HG02852 (cell line): ENCODE measurements at regions not wholly inside any gene's neighbourhood (a gene's known extent, or its start where the extent isn't known, plus 50 kb on each side); places are given as distances from the start of the nearest gene placed in this dataset.

Source experiments
- ATAC-seq: cut with Tn5 transposase; IDR thresholded peaks from one replicate; pipeline ENCODE4 v1.9.1; 2021; ENCODE audit warnings: mild to moderate bottlenecking, moderate library complexity; ENCODE audit not compliant: unreplicated experiment

DNA sequence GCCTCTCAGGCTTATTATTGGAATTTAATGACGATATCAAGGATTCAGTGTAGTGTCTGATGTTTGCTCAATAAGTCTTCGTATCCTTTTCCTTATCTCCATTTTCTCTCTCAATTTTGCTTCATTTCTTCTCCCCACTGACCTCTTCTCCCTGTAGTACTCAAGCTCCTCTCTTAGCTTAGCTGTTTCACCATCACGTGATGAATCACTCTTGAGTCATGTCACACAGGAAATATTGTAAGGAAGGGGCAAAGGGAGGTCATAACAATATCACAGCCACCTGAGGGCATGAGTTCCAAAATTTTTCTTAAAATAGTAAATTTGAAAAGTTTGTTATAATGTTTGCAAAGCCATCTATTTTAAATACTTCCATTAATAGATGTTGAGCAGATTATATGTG lies 392.2 kb upstream of the MARCKS start:
- no peak for ATAC-seq

DNA sequence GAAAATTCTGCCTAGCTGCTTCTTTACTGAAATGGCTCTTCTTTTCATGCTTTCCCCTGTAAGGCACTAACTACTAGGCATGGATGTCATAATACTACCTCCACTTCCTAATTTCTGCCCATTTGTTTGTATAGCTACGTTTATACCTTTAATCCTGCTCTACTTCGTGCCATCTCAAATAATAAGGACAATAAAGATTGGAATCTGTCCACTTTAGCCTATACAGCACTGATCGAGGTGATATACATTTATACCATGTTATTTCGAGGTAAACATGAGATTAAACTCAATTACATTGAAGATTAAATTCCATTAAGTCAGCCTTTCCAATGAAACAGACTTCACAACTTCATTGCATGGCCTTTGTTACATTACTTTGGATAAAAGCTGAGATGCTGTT lies 390.6 kb upstream of the MARCKS start:
- ATAC-seq, result no peak

DNA sequence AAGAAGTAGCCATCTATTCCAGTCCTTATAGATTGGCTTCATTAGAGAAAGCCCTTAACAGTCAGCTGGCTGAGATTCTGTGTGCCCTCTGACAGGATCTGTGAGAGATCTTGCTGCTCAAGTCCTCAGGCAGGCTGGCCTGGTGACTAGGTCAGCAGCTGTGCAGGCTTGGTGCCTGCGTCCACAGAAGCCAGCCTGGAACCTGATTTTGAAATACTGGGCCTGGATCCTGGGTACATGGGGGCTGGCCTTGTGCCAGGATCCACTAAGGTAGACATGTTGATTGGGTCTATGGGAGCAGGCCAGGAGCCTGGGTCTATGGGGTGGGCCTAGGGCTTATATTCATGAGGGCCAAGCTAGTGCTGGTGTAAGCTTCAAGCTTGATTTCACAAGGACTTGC lies 381.8 kb upstream of the MARCKS start:
- no peak for ATAC-seq

DNA sequence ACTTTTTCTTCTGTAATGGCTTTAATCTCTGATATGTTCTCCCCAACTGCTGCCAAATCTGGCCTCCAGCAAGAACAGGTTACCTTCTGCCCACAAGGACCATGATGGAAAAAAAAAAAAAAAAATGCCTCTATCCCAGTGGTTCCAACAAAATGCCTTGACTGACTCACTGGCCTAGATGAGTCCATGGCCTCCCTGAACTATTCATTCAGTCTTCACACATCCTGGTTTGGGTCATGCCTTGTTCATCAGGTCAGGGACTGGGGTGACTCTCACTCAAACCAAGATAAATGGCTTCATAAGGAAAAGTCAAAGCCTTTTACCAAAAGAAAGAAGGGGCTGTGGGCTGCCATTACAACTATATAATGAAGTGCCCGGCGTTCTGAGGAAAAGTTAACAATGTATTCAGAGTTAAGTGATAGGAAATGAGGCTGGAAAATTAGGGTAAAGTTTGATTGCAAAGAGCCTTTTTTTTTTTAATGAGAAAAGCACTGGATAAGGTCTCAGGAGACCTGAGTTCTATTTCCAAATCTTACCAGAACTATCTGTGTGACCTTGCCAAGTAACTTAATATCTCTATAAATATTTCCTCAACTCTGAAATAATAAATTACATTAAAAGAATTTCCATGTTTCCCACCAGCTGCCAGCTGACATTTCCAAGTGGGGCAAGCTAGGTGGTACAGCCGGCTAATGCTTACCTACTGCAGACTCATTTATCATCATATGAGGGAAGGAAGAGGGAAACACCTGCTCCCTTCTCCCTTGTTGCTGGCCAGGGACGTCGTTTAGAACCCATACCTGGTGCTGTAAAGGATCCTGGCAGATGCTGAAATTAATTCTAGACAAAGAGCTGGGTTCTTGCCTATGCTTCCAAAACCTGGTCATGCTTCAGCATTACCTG lies 380.0 kb upstream of the MARCKS start:
- no peak for ATAC-seq

DNA sequence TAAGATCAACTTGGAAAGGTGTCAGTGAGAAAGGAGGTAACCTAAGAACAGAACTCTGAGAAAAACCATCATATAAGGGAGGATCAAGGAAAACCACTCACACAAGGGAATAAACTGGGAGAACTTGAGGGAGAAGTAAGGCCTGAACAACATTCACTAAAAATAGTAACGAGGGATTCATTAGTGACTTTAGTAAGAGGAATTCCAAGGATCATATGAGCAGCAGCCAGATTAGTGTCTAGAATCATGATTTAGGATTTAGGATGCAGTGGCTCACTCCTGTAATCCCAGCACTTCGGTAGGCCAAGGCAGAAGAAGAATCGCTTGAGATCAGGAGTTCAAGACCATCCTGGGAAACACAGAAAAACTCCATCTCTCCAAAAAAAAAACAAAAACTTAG lies 376.5 kb upstream of the MARCKS start:
- ATAC-seq, result no peak

DNA sequence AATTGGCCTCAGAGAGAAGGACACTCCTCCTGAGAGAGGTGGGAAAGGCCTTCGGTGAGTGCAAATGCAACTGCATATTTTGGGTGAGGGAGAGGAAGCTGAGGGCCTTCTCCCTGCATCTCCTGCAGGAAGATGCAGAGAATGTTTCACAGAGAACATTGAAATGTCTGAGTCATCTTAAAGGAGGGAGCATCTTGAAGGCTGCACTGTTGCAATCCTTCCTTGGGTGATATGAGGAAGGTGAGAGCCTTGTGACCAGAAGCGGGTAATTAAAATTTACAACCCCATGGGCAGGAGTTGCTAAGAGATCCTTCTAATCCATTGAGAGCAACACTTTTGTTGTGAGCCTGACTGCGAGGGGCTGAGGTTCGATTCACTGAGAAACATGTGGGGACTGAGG lies 375.7 kb upstream of the MARCKS start:
- ATAC-seq, result no peak

DNA sequence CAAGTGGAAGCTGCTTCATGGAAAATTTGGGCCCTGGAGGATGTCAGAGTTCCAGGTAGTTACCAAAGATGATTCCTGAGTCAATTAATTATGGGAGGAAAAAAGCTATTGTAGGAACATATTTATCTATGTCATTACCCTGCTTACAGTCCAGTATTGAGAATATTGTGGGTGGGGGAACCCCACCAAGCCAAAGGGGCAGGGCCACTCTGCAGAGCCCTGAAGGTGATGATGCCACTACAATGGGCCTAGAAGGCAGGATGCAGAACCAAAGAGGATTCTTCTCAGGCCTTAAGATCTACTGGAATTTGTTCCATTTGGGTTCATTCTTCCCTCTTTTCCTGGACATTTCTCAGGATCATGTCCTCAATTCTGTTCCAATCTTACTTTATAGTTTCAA lies 375.2 kb upstream of the MARCKS start:
- ATAC-seq, result no peak

DNA sequence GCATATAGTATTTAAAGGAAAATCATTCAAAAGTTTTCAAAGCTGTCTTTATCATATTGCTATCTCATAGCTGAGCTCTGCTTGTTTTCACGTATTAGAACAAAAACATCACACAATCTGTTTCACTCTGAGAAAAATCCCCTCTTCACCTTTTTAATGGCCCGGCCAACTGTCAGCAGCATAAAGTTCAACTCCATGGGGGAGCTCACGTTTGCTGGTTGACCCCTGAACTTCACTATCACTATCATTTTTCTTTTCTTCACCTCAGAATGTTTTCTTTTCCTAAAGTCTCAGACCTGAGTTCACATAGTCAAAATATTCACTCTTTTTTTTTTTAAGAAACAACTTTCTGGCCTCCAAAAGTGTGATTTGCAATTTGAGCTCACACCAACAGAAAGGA lies 374.4 kb upstream of the MARCKS start:
- no peak for ATAC-seq

DNA sequence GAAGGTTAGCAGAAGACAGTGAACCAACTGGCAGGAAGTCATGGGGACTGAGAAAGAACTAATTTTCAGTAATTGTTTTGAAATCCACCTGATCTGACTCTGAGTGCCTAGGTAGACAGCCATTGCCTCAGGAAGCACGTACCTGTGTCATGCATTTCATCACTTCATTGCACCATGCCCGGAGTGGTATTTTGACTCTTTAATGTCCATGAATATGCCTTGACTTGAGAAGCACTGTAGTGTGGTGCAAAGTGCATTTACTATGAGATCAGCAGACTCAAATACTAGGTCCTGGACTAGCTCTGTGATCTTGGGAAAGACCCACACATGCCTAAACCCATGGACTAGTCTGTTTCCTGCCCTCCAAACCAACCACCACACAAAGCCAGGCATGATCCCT lies 370.9 kb upstream of the MARCKS start:
- ATAC-seq, result no peak

DNA sequence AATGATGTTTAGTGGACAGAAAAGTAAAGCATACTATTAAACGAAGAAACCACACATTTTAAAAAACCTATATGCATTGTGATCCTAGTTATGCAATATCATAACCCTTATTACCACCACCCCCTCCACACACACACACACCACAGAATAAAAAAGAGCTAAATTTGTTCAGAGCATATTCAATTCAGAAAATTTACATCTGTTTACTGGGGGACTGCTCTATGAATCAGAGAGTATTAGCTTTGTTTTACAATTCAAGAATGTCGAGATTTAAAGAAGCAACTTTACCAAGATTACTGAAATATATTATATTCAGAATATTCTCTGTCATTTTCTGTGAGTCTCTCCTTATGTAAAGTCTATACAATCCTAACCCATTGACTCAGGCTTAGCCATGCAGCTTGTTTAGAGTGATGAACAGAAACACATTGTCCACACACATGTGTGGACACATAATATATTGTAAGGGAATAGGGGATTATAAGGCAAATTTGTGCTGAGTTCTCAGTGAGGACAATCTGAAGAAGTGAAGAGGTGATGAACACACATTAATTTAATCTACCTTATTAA lies 369.6 kb upstream of the MARCKS start:
- ATAC-seq, result no peak

DNA sequence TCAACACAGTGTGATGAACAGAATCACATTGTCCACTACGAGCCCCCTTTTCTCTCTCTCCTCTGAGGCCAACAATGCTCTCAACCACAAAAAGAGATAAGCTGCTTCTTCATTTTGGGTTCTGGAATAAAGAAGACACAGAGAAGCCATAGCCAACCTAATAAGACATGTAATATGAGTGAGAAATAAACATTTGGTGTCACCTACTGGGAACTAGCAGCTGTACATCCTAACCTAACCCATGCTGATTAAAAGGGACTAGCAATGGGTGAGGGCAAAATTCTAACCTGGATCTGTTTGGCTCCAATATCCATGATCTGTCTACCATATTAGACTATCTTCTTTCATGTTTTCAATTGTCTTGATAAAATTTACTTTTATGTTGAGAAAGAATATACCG lies 369.1 kb upstream of the MARCKS start:
- no peak for ATAC-seq

DNA sequence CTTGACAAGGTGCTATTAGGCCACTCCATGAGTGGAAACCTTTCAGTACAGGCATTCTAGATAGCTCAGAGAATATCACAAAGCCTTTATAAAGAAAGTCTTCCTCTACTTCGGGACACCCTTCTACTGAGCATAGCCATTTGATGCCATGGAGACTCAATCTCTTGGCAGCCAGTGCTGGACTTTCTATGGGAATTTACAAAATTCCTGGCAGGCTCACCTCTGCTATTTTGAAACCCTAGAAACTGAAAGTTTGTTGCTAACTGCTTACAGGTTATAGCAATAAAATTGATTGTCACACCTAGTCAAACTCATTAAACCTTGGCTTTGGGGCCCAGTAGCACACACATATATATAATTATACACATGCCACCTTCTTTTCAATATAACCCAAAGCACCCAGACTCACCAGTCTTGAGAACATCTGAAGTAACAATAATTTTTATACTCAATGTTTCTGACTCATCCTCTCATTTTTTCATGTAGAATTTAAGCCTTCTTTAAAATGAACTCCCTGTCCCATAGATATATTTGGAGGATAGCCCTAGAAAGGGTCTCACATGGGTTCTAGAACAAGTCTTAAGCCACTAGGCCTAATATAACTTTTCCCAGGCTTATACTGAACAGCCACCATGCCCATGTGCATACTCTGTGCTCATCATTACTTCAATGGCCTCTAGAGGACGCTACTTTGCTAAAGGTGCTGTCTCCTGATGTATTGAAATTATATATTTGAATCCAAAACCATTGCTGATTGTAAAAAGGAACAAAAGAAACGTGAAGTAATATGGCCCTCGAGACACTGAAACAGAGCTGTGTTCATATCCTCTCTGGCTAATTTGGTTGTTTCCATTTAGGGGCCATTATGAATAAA lies 368.1 kb upstream of the MARCKS start:
- ATAC-seq, result no peak

DNA sequence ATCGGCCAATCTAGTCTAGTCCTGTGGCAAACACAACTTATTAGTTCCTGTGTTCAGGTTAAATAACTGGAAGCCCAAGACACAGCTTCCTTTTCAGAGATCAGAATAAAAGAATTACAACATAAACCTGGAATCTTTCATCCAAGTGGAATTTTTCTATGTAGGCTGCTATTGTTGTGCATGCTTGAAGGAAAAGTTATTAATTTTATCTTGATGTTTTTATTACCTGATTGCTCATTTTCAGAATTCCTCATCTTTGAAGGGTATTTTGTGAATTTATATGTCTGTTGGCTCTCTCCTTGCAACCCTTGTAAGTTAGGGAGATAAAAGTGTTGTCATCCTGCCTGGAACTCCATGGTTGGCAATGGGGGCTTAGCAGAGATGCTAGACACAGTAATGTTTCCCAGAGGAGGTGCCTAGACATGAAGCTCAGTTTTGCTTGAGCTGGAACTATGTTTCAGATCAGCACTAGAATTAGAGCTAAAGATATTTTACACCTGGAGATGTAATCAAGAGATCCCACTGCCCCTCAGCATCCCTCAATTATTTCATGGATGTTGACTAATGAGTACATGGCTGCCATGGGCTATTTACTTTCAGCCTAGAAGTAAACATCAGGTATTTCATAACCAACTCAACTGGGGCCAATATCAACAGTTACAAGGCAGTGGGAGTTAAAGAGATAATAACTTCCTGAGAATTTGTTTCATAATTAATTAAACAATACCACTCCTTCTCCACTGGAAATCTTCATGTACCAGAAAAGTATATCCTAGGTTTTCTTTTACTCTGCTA lies 367.0 kb upstream of the MARCKS start:
- ATAC-seq, result no peak

DNA sequence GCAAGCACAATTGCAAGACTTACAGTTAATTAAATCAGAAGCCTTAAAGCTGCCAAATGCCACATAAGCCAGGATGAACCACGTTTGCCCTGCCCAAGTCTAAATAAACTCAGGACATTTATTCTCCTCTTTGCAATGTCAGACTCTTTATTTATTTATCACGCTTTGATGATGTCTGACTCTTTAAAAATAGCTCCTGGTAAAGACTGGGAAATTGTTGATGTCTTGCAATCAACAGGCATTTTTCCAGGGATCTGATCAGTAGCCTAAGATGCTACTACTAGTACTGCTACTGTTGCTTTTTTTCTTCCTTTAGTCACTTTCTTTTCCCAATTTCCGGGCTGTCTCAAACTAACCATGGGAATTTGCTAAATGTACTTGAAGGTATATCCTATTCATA lies 365.8 kb upstream of the MARCKS start:
- ATAC-seq, result no peak

DNA sequence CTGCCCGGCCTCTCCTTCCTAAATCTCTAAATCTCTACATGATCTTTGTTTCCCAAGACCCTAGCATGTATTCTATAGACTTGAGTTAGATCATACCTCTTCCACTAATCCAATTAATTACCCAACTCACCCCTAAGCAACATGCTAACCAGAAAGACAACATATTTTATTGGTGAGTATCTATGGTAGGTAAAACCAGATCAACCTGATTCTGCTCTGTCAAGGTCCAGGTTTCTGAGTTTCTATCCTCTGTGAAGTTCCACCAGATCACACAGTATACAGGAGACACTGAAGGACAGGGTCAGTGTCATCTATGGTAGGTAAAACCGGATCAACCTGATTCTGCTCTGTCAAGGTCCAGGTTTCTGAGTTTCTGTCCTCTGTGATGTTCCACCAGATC lies 363.2 kb upstream of the MARCKS start:
- no peak for ATAC-seq

DNA sequence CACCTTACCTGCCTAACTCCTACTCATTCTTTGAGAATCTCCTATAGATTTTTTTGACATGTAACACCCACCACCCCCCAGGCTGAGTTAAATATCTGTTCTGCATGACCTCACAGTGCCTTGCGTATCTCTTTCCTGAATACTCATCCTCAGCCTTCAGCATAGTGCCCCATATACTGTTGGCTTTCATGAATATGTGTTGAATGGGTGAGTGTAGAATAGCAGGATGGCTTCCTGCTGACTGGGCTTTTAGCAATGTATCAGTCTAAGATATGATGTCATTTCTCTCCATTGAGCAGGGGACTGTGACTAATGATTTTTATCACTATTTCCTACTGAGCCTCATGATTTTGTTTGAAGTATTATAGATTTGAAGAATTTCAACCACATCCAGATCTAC lies 361.6 kb upstream of the MARCKS start:
- ATAC-seq, result no peak

DNA sequence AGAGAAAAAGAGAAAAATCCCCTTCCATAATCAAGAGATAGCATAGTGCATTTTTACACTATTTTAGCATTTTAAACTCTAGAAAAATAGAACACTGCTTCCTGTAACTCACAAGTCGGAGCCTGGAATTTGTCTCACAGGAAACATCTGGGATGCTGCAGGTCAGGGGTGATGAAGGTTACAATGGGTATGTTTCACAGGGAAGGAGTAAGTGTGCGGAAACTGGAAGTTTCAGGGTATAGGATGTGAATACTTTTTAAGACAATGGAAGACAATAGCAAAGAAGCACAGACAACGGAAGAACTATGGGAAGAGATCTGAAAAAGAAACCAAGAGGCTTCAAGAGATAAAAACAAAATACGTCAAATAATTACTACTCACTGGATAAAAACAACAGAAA lies 361.0 kb upstream of the MARCKS start:
- ATAC-seq, result no peak

DNA sequence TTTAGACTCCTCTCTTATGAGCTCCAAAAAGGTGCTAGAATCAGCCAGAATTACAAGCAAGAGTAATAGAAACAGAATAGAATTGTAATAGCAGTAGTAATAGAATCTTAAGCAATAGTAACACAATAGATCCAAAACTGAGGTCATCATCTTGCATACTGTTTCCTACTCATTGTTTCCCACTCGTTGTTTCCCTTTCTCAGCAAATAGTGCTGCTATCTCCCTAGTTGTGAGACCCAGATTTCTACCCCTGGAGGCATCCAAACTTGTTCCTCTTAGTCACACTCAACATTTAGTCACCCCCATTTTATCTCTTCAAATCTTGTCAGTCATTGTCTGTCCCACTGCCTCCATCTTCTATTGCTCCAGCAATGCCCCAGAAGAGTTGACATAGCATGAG lies 356.9 kb upstream of the MARCKS start:
- ATAC-seq, result no peak

DNA sequence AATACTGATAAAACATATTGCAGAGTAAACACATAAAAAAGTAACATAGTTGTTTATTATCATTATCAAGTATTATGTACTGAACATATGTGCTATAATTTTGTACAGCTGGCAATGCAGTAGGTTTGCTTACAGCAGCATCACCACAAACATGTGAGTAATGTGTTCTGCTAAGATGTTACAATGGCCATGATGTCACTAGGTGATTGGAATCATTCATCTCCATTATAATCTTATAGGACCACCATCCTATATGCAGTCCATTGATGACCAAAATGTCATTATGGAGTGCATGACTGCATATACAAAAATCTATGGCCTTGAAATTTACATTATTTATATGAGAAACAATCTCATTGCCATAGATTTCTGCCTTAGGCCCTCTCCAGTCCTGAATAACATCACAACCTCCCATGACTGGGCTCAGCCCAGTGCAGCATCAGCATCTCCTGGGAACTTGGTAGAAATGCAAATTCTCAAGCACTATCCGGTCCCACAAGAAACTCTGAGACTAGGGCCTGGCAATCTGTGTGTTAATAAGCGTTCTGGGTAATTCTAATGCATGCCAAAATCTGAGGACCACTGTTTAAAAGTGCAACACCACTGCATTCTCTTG lies 352.0 kb upstream of the MARCKS start:
- ATAC-seq, result no peak

DNA sequence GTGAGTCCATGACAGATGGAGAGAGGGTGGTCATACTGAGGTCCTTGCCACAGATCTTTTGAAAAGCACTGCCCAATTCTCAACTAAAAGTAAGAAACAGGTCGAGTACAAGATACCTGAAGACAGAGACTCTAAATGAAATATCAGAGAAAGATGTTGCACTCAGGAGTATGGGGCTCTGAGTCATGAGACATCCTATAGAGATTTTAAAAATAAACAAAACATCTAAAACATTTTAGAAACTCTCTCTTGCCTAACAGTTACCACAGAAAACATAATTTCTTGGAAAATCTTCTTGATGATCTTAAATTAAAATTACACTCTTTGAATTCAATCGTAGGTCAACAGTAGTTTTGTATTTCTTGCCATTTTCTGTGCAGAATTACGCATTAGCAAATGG lies 348.9 kb upstream of the MARCKS start:
- no peak for ATAC-seq

DNA sequence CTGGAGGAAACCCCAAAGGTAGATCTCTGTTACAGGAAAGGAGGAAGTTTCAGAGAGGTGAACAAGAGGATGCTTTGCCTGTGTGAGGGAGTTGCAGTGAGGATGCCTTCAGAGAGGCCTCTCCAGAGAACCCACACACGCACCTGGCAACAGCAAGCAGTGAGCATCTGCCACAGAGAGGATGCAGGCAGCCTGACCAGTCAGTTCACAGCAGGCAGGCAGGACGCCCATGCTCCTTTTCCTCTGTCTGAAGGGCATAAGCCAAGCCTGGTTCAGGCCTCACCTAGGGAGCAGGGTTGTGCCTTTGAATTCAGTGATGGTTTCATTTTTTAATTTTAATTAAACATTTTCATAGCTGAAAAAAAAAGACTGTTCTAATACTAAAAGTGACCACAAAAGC lies 346.0 kb upstream of the MARCKS start:
- ATAC-seq, result no peak
